IMR-90 (cell line): ENCODE measurements at regions not wholly inside any gene's neighbourhood (a gene's known extent, or its start where the extent isn't known, plus 50 kb on each side); places are given as distances from the start of the nearest gene placed in this dataset.

ENCODE experiments used
- ATAC-seq: fragments of 200-7000 bp; cut with Tn5 transposase; 2 replicates; pipeline ENCODE4 v1.9.1; 2020; ENCODE audit warnings: low read depth, mild to moderate bottlenecking, moderate library complexity
- BruUV-seq: library from RNA; stranded (reverse); fragments of 400-500 nt; replicated peaks from 2 replicates; lab custom pipeline; 2021; lab: Mats Ljungman, UMichigan
- CTCF ChIA-PET: fragments of 300-600 bp; formaldehyde crosslinking; extraction: SDS; loops from one replicate; lab custom pipeline; 2021; ENCODE audit warnings: antibody characterized with exemption; lab: Yijun Ruan, JAX
- POLR2A ChIA-PET: fragments of 300-600 bp; sonication (Branson Sonifier 250); formaldehyde crosslinking; loops from one replicate; lab custom pipeline; 2022; ENCODE audit warnings: antibody characterized with exemption; ENCODE audit not compliant: unreplicated experiment; lab: Charles Lee
- DNase-seq: peaks from one replicate; pipeline ENCODE4 v3.0.0; 2013
- H2AFZ ChIP-seq: replicated peaks from 2 replicates; pipeline ENCODE3; 2013; ENCODE audit warnings: low read length, mild to moderate bottlenecking; ENCODE audit not compliant: poor library complexity
- H2AK5ac ChIP-seq: 2 replicates; pipeline ENCODE4 v1.6.1; 2013; ENCODE audit warnings: low read depth, low read length, inconsistent platforms
- H2AK9ac ChIP-seq: replicated peaks from 2 replicates; pipeline ENCODE3; 2013; ENCODE audit warnings: mild to moderate bottlenecking, low read depth, low read length, moderate library complexity; ENCODE audit not compliant: poor library complexity
- H2BK120ac ChIP-seq: 2 replicates; pipeline ENCODE4 v1.6.1; 2013; ENCODE audit warnings: low read depth, low read length, inconsistent platforms
- H2BK15ac ChIP-seq: 3 replicates; pipeline ENCODE4 v1.6.1; 2013; ENCODE audit warnings: low read depth, low read length, inconsistent platforms
- H2BK20ac ChIP-seq: 2 replicates; pipeline ENCODE4 v1.6.1; 2013; ENCODE audit warnings: low read depth, mild to moderate bottlenecking, inconsistent platforms, low read length, moderate library complexity
- H2BK5ac ChIP-seq: 2 replicates; pipeline ENCODE4 v1.6.1; 2013; ENCODE audit warnings: mild to moderate bottlenecking, low read depth, low read length, inconsistent platforms; ENCODE audit not compliant: poor library complexity, severe bottlenecking
- H3K14ac ChIP-seq: replicated peaks from 2 replicates; pipeline ENCODE4 v1.6.1; 2013; ENCODE audit warnings: low read depth, low read length, inconsistent platforms
- H3K18ac ChIP-seq: 2 replicates; pipeline ENCODE4 v1.6.1; 2013; ENCODE audit warnings: low read depth, low read length, control low read depth
- H3K23ac ChIP-seq: 2 replicates; pipeline ENCODE4 v1.6.1; 2013; ENCODE audit warnings: low read depth, low read length, inconsistent platforms
- H3K27ac ChIP-seq: 2 replicates; pipeline ENCODE4 v1.5.1; 2013; ENCODE audit warnings: mild to moderate bottlenecking, control low read depth, low read length; ENCODE audit not compliant: insufficient read depth
- H3K27me3 ChIP-seq: 2 replicates; pipeline ENCODE4 v1.6.1; 2013; ENCODE audit warnings: low read length; ENCODE audit not compliant: control insufficient read depth, insufficient read depth
- H3K36me3 ChIP-seq: 2 replicates; pipeline ENCODE4 v1.6.1; 2013; ENCODE audit warnings: low read length, mixed read lengths; ENCODE audit not compliant: control insufficient read depth, insufficient read depth
- H3K4ac ChIP-seq: 2 replicates; pipeline ENCODE4 v1.6.1; 2013; ENCODE audit warnings: low read depth, low read length, inconsistent platforms
- H3K4me1 ChIP-seq: 2 replicates; pipeline ENCODE4 v1.6.1; 2013; ENCODE audit warnings: low read length, mixed read lengths; ENCODE audit not compliant: control insufficient read depth, insufficient read depth
- H3K4me2 ChIP-seq: 2 replicates; pipeline ENCODE4 v1.6.1; 2013; ENCODE audit warnings: low read depth, mild to moderate bottlenecking, control low read depth, low read length, moderate library complexity
- H3K4me3 ChIP-seq: 2 replicates; pipeline ENCODE4 v1.5.1; 2013; ENCODE audit warnings: low read depth, mild to moderate bottlenecking, control low read depth, low read length, moderate library complexity; ENCODE audit not compliant: insufficient read depth
- H3K56ac ChIP-seq: 2 replicates; pipeline ENCODE4 v1.6.1; 2013; ENCODE audit warnings: low read length, inconsistent platforms; ENCODE audit not compliant: insufficient read depth; ENCODE audit errors: extremely low read depth
- H3K79me1 ChIP-seq, 2 experiments: 2 replicates each; pipeline ENCODE4 v1.6.1; 2013; ENCODE audit warnings: low read length in 2 of 2, inconsistent platforms in 1 of 2, low read depth in 1 of 2
- H3K9ac ChIP-seq: 2 replicates; pipeline ENCODE4 v1.6.1; 2013; ENCODE audit warnings: low read depth, low read length, control low read depth
- H3K9me1 ChIP-seq: 2 replicates; pipeline ENCODE4 v1.6.1; 2013; ENCODE audit warnings: low read length, inconsistent platforms; ENCODE audit not compliant: insufficient read depth
- H3K9me3 ChIP-seq: 2 replicates; pipeline ENCODE4 v1.6.1; 2013; ENCODE audit warnings: low read length; ENCODE audit not compliant: control insufficient read depth, insufficient read depth
- H4K20me1 ChIP-seq: 2 replicates; pipeline ENCODE4 v1.6.1; 2013; ENCODE audit warnings: low read length, inconsistent platforms; ENCODE audit not compliant: insufficient read depth
- H4K5ac ChIP-seq: 2 replicates; pipeline ENCODE4 v1.6.1; 2013; ENCODE audit warnings: mild to moderate bottlenecking, low read depth, low read length, control low read depth
- H4K8ac ChIP-seq, 2 experiments: 2 replicates each; pipeline ENCODE4 v1.6.1; 2013; ENCODE audit warnings: low read depth in 2 of 2, low read length in 2 of 2, control low read depth in 1 of 2, inconsistent platforms in 1 of 2
- H4K91ac ChIP-seq: 2 replicates; pipeline ENCODE4 v1.6.1; 2013; ENCODE audit warnings: low read depth, low read length, inconsistent platforms; ENCODE audit not compliant: insufficient read depth
- BHLHE40 ChIP-seq: fragments of 150-350 bp; IDR thresholded peaks from 2 replicates; pipeline ENCODE4 v1.6.1; 2016; ENCODE audit warnings: mild to moderate bottlenecking, low read depth, low read length
- CEBPB ChIP-seq: IDR thresholded peaks from 2 replicates; pipeline ENCODE4 v1.6.1; 2012; ENCODE audit warnings: low read depth, low read length, improper control_type of control experiment
- CHD1 ChIP-seq: IDR thresholded peaks from 2 replicates; pipeline ENCODE4 v1.6.1; 2012; ENCODE audit warnings: low read depth, low read length, improper control_type of control experiment
- FOS ChIP-seq: fragments of 150-350 bp; IDR thresholded peaks from 2 replicates; pipeline ENCODE4 v1.6.1; 2016; ENCODE audit warnings: low read depth, low read length
- MAFK ChIP-seq: IDR thresholded peaks from 2 replicates; pipeline ENCODE4 v1.6.1; 2012; ENCODE audit warnings: low read depth, low read length, improper control_type of control experiment
- MAZ ChIP-seq: IDR thresholded peaks from 2 replicates; pipeline ENCODE4 v1.6.1; 2012; ENCODE audit warnings: low read depth, mild to moderate bottlenecking, low read length, improper control_type of control experiment, moderate library complexity, borderline replicate concordance
- MXI1 ChIP-seq: IDR thresholded peaks from 2 replicates; pipeline ENCODE4 v1.6.1; 2012; ENCODE audit warnings: low read depth, mild to moderate bottlenecking, low read length, moderate library complexity, borderline replicate concordance
- NFE2L2 ChIP-seq: fragments of 150-350 bp; IDR thresholded peaks from 2 replicates; pipeline ENCODE4 v1.6.1; 2016; ENCODE audit warnings: low read depth, mild to moderate bottlenecking, low read length
- POLR2A ChIP-seq: IDR thresholded peaks from 2 replicates; pipeline ENCODE4 v1.6.1; 2012; ENCODE audit warnings: mild to moderate bottlenecking, low read depth, low read length
- RAD21 ChIP-seq: IDR thresholded peaks from 2 replicates; pipeline ENCODE4 v1.6.1; 2012; ENCODE audit warnings: low read length, improper control_type of control experiment
- RCOR1 ChIP-seq: IDR thresholded peaks from 2 replicates; pipeline ENCODE4 v1.6.1; 2012; ENCODE audit warnings: mild to moderate bottlenecking, low read length, improper control_type of control experiment; ENCODE audit not compliant: insufficient replicate concordance
- RFX5 ChIP-seq: IDR thresholded peaks from 2 replicates; pipeline ENCODE4 v1.8.0; 2012; ENCODE audit warnings: low read depth, mild to moderate bottlenecking, low read length, moderate library complexity
- SMC3 ChIP-seq: fragments of 150-350 bp; IDR thresholded peaks from 2 replicates; pipeline ENCODE4 v1.6.1; 2016; ENCODE audit warnings: low read depth, mild to moderate bottlenecking, antibody characterized with exemption, low read length, moderate library complexity
- WGBS, 2 experiments: methylation state at CpG; one replicate each; pipeline versions ENCODE4 v1.1.5 to v1.1.7; 2013; ENCODE audit warnings: missing lambda C conversion rate in 2 of 2; ENCODE audit not compliant: insufficient read length in 1 of 2; ENCODE audit errors: extremely low coverage in 2 of 2; 5-methylcytosine and 5-hydroxymethylcytosine counted together
- dilution Hi-C: fragments of 300-500 bp; cut with HindIII; formaldehyde crosslinking; loops from one replicate; pipeline ENCODE4 v1.14.3; 2018; ENCODE audit warnings: low sequenced_read_pairs; ENCODE audit not compliant: unreplicated experiment
- in situ Hi-C: fragments of 300-500 bp; cut with MboI; formaldehyde crosslinking; loops from 3 replicates; pipeline ENCODE4 v1.14.3; 2019; ENCODE audit warnings: low sequenced_read_pairs, inconsistent platforms, mixed read lengths
- intact Hi-C: fragments of 100-400 bp; cut with micrococcal nuclease; formaldehyde crosslinking; loops from 2 replicates; pipeline ENCODE4 v1.10.0; 2022
- TF ChIP-seq, protein P1 (sequence below): fragments of 150-350 bp; IDR thresholded peaks from 2 replicates; pipeline ENCODE4 v1.6.1; 2016; ENCODE audit warnings: low read depth, mild to moderate bottlenecking, low read length, moderate library complexity, borderline replicate concordance
- TF ChIP-seq, protein P2 (sequence below): conservative IDR thresholded peaks from 2 replicates; pipeline ENCODE4 v1.5.1; 2012; ENCODE audit warnings: mild to moderate bottlenecking, low read depth, low read length, improper control_type of control experiment
- TF ChIP-seq, protein P3 (sequence below): fragments of 150-350 bp; IDR thresholded peaks from 2 replicates; pipeline ENCODE4 v1.6.1; 2017; ENCODE audit warnings: mild to moderate bottlenecking, antibody characterized with exemption, low read length, low read depth

DNA sequence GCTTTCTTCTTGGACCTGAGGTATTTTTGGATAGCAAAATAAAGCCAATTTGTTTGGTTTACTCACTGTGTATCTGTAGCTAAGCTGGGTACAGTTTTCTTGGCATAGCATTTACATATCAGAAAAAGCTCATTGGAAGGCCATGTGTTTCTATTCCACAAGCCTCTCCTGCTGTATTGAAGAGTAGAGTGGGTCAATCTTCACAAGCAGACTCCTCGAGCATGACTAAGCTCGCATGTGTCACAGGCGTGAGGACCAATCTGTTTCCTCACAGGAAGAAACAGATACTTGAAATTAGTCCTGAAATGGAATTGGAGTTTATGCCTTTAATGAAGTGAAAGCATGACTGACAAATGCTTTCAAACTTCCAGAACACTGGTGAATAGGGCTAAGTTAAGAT, 1279.0 kb upstream of the MAP3K7 start:
- H3K9me1 ChIP-seq = no peaks in the 10 kb centered on the region; the same call in 1 of the 2 replicates
- no peak overlapping the region for H2BK15ac ChIP-seq
- H4K8ac ChIP-seq = no peak overlapping the region
- H3K9ac ChIP-seq = no peak overlapping the region
- H3K79me1 ChIP-seq = no peaks in the 10 kb centered on the region
- H3K4ac ChIP-seq = no peak overlapping the region
- no peak overlapping the region for H3K14ac ChIP-seq
- WGBS, 2 experiments = no CpG with 5 or more reads among the region's 3 CpGs
- no peak overlapping the region for H2AFZ ChIP-seq
- ChIA-PET POLR2A (no interaction called here), CTCF (no interaction called here)
- H3K4me2 ChIP-seq = no peak overlapping the region
- H4K91ac ChIP-seq = no peak overlapping the region
- H3K23ac ChIP-seq = no peak overlapping the region
- H3K36me3 ChIP-seq = no peaks in the 10 kb centered on the region
- no peaks in the 10 kb centered on the region for H3K27me3 ChIP-seq
- ATAC-seq (no peak), DNase-seq (no peak)
- BruUV-seq = no TSS peak
- no peak overlapping the region for H2AK5ac ChIP-seq
- no peaks in the 10 kb centered on the region for H3K9me3 ChIP-seq
- no peak overlapping the region for H2AK9ac ChIP-seq
- no peaks in the 10 kb centered on the region for H3K4me1 ChIP-seq
- H3K56ac ChIP-seq = no peak overlapping the region
- TF ChIP-seq BHLHE40 (no peak), RCOR1 (no peak), MAFK (no peak), CEBPB (no peak), POLR2A (no peak), NFE2L2 (no peak), MAZ (no peak), RFX5 (no peak), SMC3 (no peak), RAD21 (no peak), MXI1 (no peak), FOS (no peak), CHD1 (no peak)
- TF ChIP-seq, protein P1, sequence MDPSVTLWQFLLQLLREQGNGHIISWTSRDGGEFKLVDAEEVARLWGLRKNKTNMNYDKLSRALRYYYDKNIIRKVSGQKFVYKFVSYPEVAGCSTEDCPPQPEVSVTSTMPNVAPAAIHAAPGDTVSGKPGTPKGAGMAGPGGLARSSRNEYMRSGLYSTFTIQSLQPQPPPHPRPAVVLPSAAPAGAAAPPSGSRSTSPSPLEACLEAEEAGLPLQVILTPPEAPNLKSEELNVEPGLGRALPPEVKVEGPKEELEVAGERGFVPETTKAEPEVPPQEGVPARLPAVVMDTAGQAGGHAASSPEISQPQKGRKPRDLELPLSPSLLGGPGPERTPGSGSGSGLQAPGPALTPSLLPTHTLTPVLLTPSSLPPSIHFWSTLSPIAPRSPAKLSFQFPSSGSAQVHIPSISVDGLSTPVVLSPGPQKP = no peak
- TF ChIP-seq, protein P2, sequence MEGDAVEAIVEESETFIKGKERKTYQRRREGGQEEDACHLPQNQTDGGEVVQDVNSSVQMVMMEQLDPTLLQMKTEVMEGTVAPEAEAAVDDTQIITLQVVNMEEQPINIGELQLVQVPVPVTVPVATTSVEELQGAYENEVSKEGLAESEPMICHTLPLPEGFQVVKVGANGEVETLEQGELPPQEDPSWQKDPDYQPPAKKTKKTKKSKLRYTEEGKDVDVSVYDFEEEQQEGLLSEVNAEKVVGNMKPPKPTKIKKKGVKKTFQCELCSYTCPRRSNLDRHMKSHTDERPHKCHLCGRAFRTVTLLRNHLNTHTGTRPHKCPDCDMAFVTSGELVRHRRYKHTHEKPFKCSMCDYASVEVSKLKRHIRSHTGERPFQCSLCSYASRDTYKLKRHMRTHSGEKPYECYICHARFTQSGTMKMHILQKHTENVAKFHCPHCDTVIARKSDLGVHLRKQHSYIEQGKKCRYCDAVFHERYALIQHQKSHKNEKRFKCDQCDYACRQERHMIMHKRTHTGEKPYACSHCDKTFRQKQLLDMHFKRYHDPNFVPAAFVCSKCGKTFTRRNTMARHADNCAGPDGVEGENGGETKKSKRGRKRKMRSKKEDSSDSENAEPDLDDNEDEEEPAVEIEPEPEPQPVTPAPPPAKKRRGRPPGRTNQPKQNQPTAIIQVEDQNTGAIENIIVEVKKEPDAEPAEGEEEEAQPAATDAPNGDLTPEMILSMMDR = no peak
- TF ChIP-seq, protein P3, sequence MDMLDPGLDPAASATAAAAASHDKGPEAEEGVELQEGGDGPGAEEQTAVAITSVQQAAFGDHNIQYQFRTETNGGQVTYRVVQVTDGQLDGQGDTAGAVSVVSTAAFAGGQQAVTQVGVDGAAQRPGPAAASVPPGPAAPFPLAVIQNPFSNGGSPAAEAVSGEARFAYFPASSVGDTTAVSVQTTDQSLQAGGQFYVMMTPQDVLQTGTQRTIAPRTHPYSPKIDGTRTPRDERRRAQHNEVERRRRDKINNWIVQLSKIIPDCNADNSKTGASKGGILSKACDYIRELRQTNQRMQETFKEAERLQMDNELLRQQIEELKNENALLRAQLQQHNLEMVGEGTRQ = no peak
- H2BK20ac ChIP-seq = no peak overlapping the region
- no peak overlapping the region for H3K27ac ChIP-seq
- H4K5ac ChIP-seq = no peak overlapping the region
- in situ Hi-C loops (no loop called here), intact Hi-C loops (no loop called here), dilution Hi-C loops (no loop called here)
- H2BK5ac ChIP-seq = no peak overlapping the region
- H3K4me3 ChIP-seq = no peak overlapping the region
- H2BK120ac ChIP-seq = no peak overlapping the region
- no peak overlapping the region for H3K18ac ChIP-seq
- no peaks in the 10 kb centered on the region for H4K20me1 ChIP-seq
